ENCODE measurements at regions not wholly inside any gene's neighbourhood (a gene's known extent, or its start where the extent isn't known, plus 50 kb on each side); places are given as distances from the start of the nearest gene placed in this dataset.

GRCh38 chr5:61752588-61752987, 420.5 kb downstream of the ZSWIM6 start:
- TF ChIP-seq YY1 (IDR thresholded peaks at IDR 0.05; ENCODE audit: insufficient read depth, insufficient read length) (no peak), SUZ12 (IDR thresholded peaks at IDR 0.05; ENCODE audit: extremely low read depth, insufficient read depth, insufficient read length) (no peak)

All from NT2/D1 (cell line).